GM10248 (cell line): ENCODE measurements at regions not wholly inside any gene's neighbourhood (a gene's known extent, or its start where the extent isn't known, plus 50 kb on each side); places are given as distances from the start of the nearest gene placed in this dataset.

ENCODE experiments used
- CTCF ChIA-PET: fragments of 300-600 bp; sonication (Branson Sonifier 250); formaldehyde crosslinking; extraction: SDS; loops from one replicate; lab custom pipeline; 2021; ENCODE audit warnings: antibody characterized with exemption; lab: Yijun Ruan, JAX
- POLR2A ChIA-PET: fragments of 350-650 bp; sonication (Branson Sonifier 250); formaldehyde crosslinking; extraction: SDS; loops from one replicate; lab custom pipeline; 2020; ENCODE audit warnings: antibody characterized with exemption; lab: Yijun Ruan, JAX
- DNase-seq: peaks from one replicate; pipeline ENCODE4 v3.0.0; 2012; ENCODE audit errors: extremely low spot score
- TF ChIP-seq, protein P1 (sequence below): IDR thresholded peaks from 2 replicates; pipeline ENCODE4 v1.5.1; 2012; ENCODE audit warnings: mild to moderate bottlenecking, low read depth; ENCODE audit errors: extremely low read depth, missing control alignments, control extremely low read depth

DNA sequence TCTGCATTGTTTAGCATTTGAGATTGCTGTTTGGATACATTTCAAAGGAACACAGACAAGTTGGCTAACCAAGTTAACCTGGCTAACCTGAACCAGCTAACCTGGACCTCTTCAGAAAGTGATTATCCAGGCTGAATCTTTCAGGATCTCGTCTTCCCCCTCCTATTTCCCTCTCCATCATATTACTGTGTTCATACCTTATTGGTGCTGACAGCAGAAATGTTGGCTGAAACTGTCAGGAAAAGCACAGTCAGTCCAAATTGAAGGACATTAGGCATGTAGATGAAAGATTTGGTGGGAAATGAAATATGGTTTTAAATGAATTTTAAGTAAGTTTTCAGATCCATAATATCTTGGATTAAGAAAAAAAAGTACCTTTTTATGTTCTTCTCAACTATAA, 92.5 kb upstream of the NEUROD1 start:
- no peak for DNase-seq
- POLR2A ChIA-PET = no interaction called here
- TF ChIP-seq, protein P1, sequence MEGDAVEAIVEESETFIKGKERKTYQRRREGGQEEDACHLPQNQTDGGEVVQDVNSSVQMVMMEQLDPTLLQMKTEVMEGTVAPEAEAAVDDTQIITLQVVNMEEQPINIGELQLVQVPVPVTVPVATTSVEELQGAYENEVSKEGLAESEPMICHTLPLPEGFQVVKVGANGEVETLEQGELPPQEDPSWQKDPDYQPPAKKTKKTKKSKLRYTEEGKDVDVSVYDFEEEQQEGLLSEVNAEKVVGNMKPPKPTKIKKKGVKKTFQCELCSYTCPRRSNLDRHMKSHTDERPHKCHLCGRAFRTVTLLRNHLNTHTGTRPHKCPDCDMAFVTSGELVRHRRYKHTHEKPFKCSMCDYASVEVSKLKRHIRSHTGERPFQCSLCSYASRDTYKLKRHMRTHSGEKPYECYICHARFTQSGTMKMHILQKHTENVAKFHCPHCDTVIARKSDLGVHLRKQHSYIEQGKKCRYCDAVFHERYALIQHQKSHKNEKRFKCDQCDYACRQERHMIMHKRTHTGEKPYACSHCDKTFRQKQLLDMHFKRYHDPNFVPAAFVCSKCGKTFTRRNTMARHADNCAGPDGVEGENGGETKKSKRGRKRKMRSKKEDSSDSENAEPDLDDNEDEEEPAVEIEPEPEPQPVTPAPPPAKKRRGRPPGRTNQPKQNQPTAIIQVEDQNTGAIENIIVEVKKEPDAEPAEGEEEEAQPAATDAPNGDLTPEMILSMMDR = no peak
- CTCF ChIA-PET = interaction anchor here (1.2 to 2.0 kb wide), 2 partner anchors 9 to 30 kb away, joined by 3 to 7 read pairs; no protein-coding TSS in a partner anchor

DNA sequence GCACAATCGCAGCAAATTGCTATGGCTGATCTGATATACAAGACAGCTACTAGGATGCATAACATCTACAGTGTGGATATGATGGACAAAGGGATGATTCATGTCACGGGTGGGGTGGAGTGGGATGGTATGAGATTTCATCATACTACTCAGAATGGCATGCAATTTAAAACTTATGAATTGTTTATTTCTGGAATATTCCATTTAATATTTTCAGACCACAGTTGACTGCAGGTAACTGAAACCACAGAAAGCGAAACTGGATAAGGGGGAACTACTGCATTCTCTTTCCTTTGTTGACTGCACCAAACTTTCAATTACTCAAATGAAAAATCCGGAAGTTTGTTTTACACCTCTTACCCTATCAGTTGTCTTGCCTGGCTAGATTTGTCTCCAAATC, 94.4 kb upstream of the NEUROD1 start:
- TF ChIP-seq, protein P1 = no peak
- no peak for DNase-seq
- ChIA-PET POLR2A (no interaction called here), CTCF (no interaction called here)

DNA sequence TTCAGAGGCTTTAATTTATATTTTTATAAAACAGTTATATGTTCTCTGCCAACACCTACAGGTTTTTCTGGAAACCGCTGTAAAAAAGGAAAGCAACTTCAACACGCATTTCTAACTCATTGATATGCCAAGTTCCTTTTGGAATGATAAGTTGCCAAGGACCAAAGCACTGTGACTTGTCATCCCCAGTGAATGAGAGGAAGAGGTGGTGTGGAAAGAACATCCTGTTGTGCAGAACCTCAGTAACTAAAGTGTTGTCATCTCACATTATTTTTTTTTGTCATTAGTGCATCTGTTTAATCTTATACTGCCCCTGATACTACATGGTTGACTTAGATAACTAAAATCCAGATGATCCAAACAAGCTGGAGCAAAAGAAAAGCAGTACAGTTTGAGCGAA, 96.0 kb upstream of the NEUROD1 start:
- ChIA-PET POLR2A (no interaction called here), CTCF (no interaction called here)
- TF ChIP-seq, protein P1 = no peak
- DNase-seq = no peak

DNA sequence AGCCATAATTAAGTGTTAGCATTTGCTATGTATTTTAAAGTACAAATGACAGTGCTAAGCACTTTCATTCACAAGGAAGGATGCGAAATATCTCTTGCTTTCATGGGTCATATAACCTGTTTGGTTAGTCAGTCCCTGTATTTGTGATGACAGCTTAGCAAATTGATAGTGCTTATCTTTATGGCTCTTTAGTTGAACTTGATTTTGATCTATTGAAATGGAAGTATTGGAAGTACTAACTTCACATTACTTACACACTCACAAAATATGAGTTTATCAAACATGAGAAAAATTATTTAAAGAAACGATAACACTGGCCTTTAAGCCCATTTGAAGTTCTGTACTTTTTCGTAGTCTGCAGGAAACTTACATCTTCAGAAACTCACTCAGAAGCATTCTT, 97.4 kb upstream of the NEUROD1 start:
- no peak for DNase-seq
- TF ChIP-seq, protein P1 = no peak
- ChIA-PET CTCF (interaction anchor here (1.5 kb wide), 1 partner anchor 12 kb away, joined by 3 read pairs; no protein-coding TSS in a partner anchor), POLR2A (no interaction called here)

DNA sequence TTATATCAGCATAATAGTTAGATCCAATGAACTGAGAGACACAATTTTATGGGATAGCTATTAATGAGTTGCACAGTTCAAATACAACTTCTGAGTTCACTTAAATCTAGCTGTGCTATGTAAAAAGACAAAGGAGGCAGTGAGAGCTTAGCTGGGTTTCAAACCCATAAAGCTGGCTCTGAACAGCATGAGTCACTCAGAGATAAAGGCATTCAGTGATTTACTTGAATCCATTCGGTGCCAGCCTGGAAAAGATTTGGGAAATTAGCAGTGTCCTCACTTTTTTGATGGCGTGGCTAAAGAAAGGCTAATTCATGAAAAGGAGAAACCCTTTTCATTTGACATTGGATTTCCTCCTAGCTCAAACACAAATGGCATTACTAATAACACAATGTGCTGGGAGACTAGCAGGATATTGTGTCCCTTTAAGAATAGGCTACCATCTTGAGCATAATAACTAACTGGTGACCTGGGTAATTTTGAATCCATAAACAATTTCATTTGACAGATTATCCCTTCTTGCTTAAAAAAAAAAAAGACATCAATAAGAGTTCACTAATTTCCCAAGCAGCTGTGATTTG, 98.4 kb upstream of the NEUROD1 start:
- POLR2A ChIA-PET = no interaction called here
- TF ChIP-seq, protein P1 = no peak
- DNase-seq = no peak
- CTCF ChIA-PET = interaction anchor here (0.7 to 2.2 kb wide), 3 partner anchors 8 to 11 kb away, joined by 3 to 8 read pairs (median 4); no protein-coding TSS in a partner anchor

DNA sequence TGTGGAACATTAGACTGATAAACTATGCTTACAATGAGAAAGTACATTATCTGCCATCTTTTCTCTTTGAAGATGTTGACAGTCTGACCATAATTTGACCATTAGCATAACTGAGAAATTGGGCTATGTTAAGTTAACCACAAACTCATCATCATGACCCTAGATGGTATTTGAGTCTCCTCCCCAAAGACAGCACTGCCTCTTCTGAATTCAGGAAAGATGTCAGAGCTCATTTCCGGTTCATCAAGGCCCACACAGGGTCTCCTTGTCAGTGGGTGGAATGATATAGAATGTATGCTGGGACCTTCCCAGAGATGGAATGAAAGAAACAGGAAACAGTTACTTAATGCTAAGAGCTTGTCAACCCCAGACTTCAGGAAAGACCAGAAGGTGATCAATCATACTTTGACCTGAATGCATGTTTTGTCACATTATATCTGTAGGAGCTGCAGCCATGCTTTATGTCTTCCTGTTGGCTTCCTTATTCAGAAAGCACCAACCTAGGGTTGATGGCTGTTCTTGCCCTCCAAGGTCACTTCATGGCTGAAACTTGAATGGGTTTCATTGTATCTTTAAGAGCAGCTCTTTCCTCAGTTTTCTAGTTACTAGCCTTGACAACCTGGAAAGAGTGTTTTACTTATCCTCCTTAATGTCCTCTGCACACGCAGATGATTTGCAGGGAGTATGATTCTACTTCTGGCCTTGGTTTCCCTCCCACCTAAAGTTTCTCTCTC, 99.1 kb upstream of the NEUROD1 start:
- DNase-seq = no peak
- ChIA-PET CTCF (interaction anchor here (0.7 to 2.2 kb wide), 3 partner anchors 8 to 10 kb away, joined by 3 to 8 read pairs (median 4); no protein-coding TSS in a partner anchor), POLR2A (no interaction called here)
- TF ChIP-seq, protein P1 = no peak
